H1 (cell line): ENCODE measurements at regions not wholly inside any gene's neighbourhood (a gene's known extent, or its start where the extent isn't known, plus 50 kb on each side); places are given as distances from the start of the nearest gene placed in this dataset.

Source experiments
- CTCF ChIA-PET: fragments of 300-600 bp; sonication (Branson Sonifier 250); formaldehyde crosslinking; loops from one replicate; lab custom pipeline; 2021; ENCODE audit not compliant: partially characterized antibody; lab: Charles Lee
- POLR2A ChIA-PET: fragments of 300-600 bp; sonication (Branson Sonifier 250); formaldehyde crosslinking; loops from one replicate; lab custom pipeline; 2021; ENCODE audit warnings: inconsistent platforms; ENCODE audit not compliant: partially characterized antibody; lab: Charles Lee
- DNase-seq, 2 experiments: peaks; one replicate each; pipeline versions ENCODE4 v3.0.0 to v3.0.0-alpha.2; 2010 to 2022; ENCODE audit warnings: low spot score in 2 of 2, low read depth in 1 of 2, mixed read lengths in 1 of 2
- FAIRE-seq: peaks from 2 replicates; lab custom pipeline; 2011; peaks lifted over from hg19 to GRCh38; lab: Jason Lieb, UNC
- H2AFZ ChIP-seq: 2 replicates; pipeline ENCODE4 v1.8.1; 2012; ENCODE audit warnings: low read length, inconsistent platforms
- H2AK5ac ChIP-seq: 2 replicates; pipeline ENCODE4 v1.6.1; 2013; ENCODE audit warnings: low read depth, low read length
- H2BK120ac ChIP-seq: replicated peaks from 2 replicates; pipeline ENCODE3; 2013; ENCODE audit warnings: low read depth, low read length, inconsistent platforms
- H2BK12ac ChIP-seq: 2 replicates; pipeline ENCODE4 v1.6.1; 2013; ENCODE audit warnings: low read depth, low read length
- H2BK15ac ChIP-seq: 2 replicates; pipeline ENCODE4 v1.6.1; 2013; ENCODE audit warnings: low read length
- H2BK20ac ChIP-seq: 2 replicates; pipeline ENCODE4 v1.6.1; 2013; ENCODE audit warnings: low read length
- H2BK5ac ChIP-seq: 2 replicates; pipeline ENCODE4 v1.6.1; 2013; ENCODE audit warnings: low read depth, low read length
- H3K14ac ChIP-seq: 2 replicates; pipeline ENCODE4 v1.6.1; 2013; ENCODE audit warnings: inconsistent platforms; ENCODE audit not compliant: insufficient read length
- H3K18ac ChIP-seq: 2 replicates; pipeline ENCODE4 v1.6.1; 2013; ENCODE audit warnings: low read length; ENCODE audit errors: extremely low read depth
- H3K23ac ChIP-seq: 2 replicates; pipeline ENCODE4 v1.6.1; 2013; ENCODE audit warnings: inconsistent platforms; ENCODE audit not compliant: insufficient read length
- H3K23me2 ChIP-seq: 2 replicates; pipeline ENCODE4 v1.6.1; 2013; ENCODE audit warnings: low read depth, low read length
- H3K27ac ChIP-seq: 2 replicates; pipeline ENCODE4 v1.6.1; 2011; ENCODE audit warnings: low read depth, low read length, inconsistent platforms
- H3K27me3 ChIP-seq, 4 experiments: replicated peaks in 1 of 4; 1 replicate in 1 of 4; 2 replicates in 3 of 4; pipeline versions ENCODE4 v1.6.1 to v1.8.1; 2011 to 2013; ENCODE audit warnings: low read length in 3 of 4, mild to moderate bottlenecking in 3 of 4, inconsistent platforms in 2 of 4, mixed read lengths in 2 of 4, moderate library complexity in 1 of 4; ENCODE audit not compliant: control insufficient read depth in 3 of 4, insufficient read depth in 3 of 4; ENCODE audit errors: extremely low read depth in 1 of 4
- H3K36me3 ChIP-seq, 4 experiments: 2 replicates each; pipeline versions ENCODE4 v1.6.1 to v1.8.1; 2011 to 2013; ENCODE audit warnings: mild to moderate bottlenecking in 4 of 4, low read length in 3 of 4, moderate library complexity in 2 of 4, control low read depth in 1 of 4, inconsistent platforms in 1 of 4; ENCODE audit not compliant: insufficient read depth in 4 of 4, control insufficient read depth in 2 of 4
- H3K4ac ChIP-seq: replicated peaks from 2 replicates; pipeline ENCODE3; 2013; ENCODE audit warnings: low read length, low read depth, mixed read lengths, inconsistent platforms; ENCODE audit not compliant: insufficient read length
- H3K4me1 ChIP-seq, 4 experiments: replicated peaks in 1 of 4; 1 replicate in 1 of 4; 2 replicates in 3 of 4; pipeline versions ENCODE4 v1.6.1 to v1.8.1; 2011 to 2013; ENCODE audit warnings: low read length in 3 of 4, inconsistent platforms in 2 of 4, mixed read lengths in 1 of 4; ENCODE audit not compliant: insufficient read depth in 4 of 4, control insufficient read depth in 3 of 4
- H3K4me2 ChIP-seq, 2 experiments: 2 replicates each; pipeline versions ENCODE4 v1.6.1 to v1.8.1; 2011 to 2013; ENCODE audit warnings: low read depth in 2 of 2, low read length in 2 of 2, control low read depth in 1 of 2, inconsistent platforms in 1 of 2, mild to moderate bottlenecking in 1 of 2; ENCODE audit not compliant: insufficient read depth in 1 of 2
- H3K4me3 ChIP-seq, 4 experiments: fragments of 200-600, 300-600 bp in 1 of 4; sonication (generic), shearing (Covaris generic), sonication (Bioruptor Twin) in 1 of 4; 2 replicates each; pipeline versions ENCODE4 v1.5.1 to v1.8.1; 2011 to 2016; ENCODE audit warnings: low read length in 4 of 4, low read depth in 3 of 4, control low read depth in 2 of 4, inconsistent platforms in 2 of 4, mild to moderate bottlenecking in 2 of 4, mixed read lengths in 1 of 4, moderate library complexity in 1 of 4; ENCODE audit not compliant: insufficient read depth in 2 of 4; ENCODE audit errors: extremely low read depth in 1 of 4
- H3K56ac ChIP-seq: replicated peaks from 2 replicates; pipeline ENCODE3; 2013; ENCODE audit warnings: low read depth, mild to moderate bottlenecking, mixed read lengths, low read length, inconsistent platforms; ENCODE audit not compliant: insufficient read length
- H3K79me1 ChIP-seq: 2 replicates; pipeline ENCODE4 v1.6.1; 2013; ENCODE audit warnings: low read depth, low read length, control low read depth
- H3K79me2 ChIP-seq, 2 experiments: 2 replicates each; pipeline versions ENCODE4 v1.6.1 to v1.8.1; 2012 to 2013; ENCODE audit warnings: low read length in 2 of 2, mild to moderate bottlenecking in 2 of 2, inconsistent platforms in 1 of 2; ENCODE audit not compliant: insufficient read depth in 2 of 2, control insufficient read depth in 1 of 2
- H3K9ac ChIP-seq, 4 experiments: replicated peaks in 1 of 4; 1 replicate in 1 of 4; 2 replicates in 3 of 4; pipeline versions ENCODE4 v1.6.1 to v1.8.1; 2011 to 2013; ENCODE audit warnings: low read depth in 3 of 4, low read length in 3 of 4, control low read depth in 2 of 4, mild to moderate bottlenecking in 2 of 4, moderate library complexity in 2 of 4, inconsistent platforms in 1 of 4; ENCODE audit errors: extremely low read depth in 1 of 4
- H3K9me3 ChIP-seq, 2 experiments: 2 replicates each; pipeline versions ENCODE4 v1.6.1 to v1.8.1; 2012 to 2013; ENCODE audit warnings: mild to moderate bottlenecking in 2 of 2, moderate library complexity in 2 of 2, control low read depth in 1 of 2, inconsistent platforms in 1 of 2, low read depth in 1 of 2, low read length in 1 of 2, mixed read lengths in 1 of 2; ENCODE audit not compliant: insufficient read depth in 2 of 2
- H4K20me1 ChIP-seq, 2 experiments: replicated peaks in 1 of 2; 2 replicates each; pipeline versions ENCODE3 to v1.8.1; 2011 to 2013; ENCODE audit warnings: inconsistent platforms in 2 of 2, low read length in 2 of 2, mild to moderate bottlenecking in 1 of 2; ENCODE audit not compliant: insufficient read depth in 2 of 2, control insufficient read depth in 1 of 2
- H4K5ac ChIP-seq: 2 replicates; pipeline ENCODE4 v1.6.1; 2013; ENCODE audit warnings: low read length, low read depth, mixed read lengths, inconsistent platforms; ENCODE audit not compliant: insufficient read length
- H4K8ac ChIP-seq: 2 replicates; pipeline ENCODE4 v1.8.0; 2013; ENCODE audit warnings: mild to moderate bottlenecking, moderate library complexity, low read length, inconsistent platforms; ENCODE audit not compliant: insufficient read depth; ENCODE audit errors: extremely low read depth
- H4K91ac ChIP-seq: replicated peaks from 2 replicates; pipeline ENCODE3; 2013; ENCODE audit warnings: low read length, mixed read lengths, inconsistent platforms; ENCODE audit not compliant: insufficient read length
- BRCA1 ChIP-seq: IDR thresholded peaks from 2 replicates; pipeline ENCODE4 v1.6.1; 2012; ENCODE audit warnings: low read depth, low read length, improper control_type of control experiment
- POU5F1 ChIP-seq: IDR thresholded peaks from 2 replicates; pipeline ENCODE4 v1.6.1; 2011; ENCODE audit warnings: low read depth, mild to moderate bottlenecking, low read length, moderate library complexity
- SIX5 ChIP-seq: IDR thresholded peaks from 2 replicates; pipeline ENCODE4 v1.6.1; 2011; ENCODE audit warnings: mild to moderate bottlenecking, low read depth, low read length
- TAF7 ChIP-seq: optimal IDR thresholded peaks from 2 replicates; pipeline ENCODE3; 2011; ENCODE audit warnings: low read depth, mild to moderate bottlenecking, inconsistent platforms, low read length, moderate library complexity, borderline replicate concordance
- WGBS, 2 experiments: shearing (Covaris generic) in 1 of 2; methylation state at CpG; one replicate each; pipeline versions ENCODE4 v1.1.6 to v1.1.7; 2013 to 2015; ENCODE audit warnings: low lambda C conversion rate in 2 of 2, mixed read lengths in 2 of 2, inconsistent platforms in 1 of 2, low coverage in 1 of 2, missing lambda C conversion rate in 1 of 2; ENCODE audit not compliant: insufficient replicate concordance in 2 of 2, insufficient coverage in 1 of 2, insufficient read length in 1 of 2; ENCODE audit errors: extremely low coverage in 1 of 2, missing lambda C conversion rate in 1 of 2; 5-methylcytosine and 5-hydroxymethylcytosine counted together

DNA sequence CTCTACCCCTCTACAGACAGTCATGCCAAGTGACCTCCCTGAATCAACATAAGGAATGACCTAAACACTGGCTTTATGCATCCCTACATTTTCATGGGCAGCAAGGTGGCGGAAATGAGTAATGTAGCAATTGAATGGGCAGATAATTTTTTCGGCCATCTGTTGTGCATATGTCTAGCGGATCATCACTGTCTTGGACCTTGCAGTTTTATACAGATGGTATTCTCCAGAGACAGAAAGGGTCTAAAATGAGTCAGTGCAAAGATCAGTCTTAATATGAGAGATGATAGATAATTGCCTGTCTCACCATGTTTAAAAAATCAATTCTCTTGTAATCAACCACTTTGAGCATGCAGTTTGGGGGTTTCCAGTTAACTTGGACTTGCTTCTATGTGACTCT lies 177.3 kb upstream of the DKK2 start:
- no peak overlapping the region for H2AK5ac ChIP-seq
- H4K5ac ChIP-seq: no peak overlapping the region
- H3K23ac ChIP-seq: no peak overlapping the region
- H3K4me3 ChIP-seq: no peak overlapping the region
- TF ChIP-seq POU5F1 (no peak), SIX5 (no peak), BRCA1 (no peak), TAF7 (no peak)
- H2BK12ac ChIP-seq: no peak overlapping the region
- FAIRE-seq: no peak
- POLR2A ChIA-PET: no interaction called here
- no peak overlapping the region for H4K91ac ChIP-seq
- H2BK15ac ChIP-seq: no peak overlapping the region
- no peak overlapping the region for H4K8ac ChIP-seq
- H2BK20ac ChIP-seq: no peak overlapping the region
- no peaks in the 10 kb centered on the region for H3K23me2 ChIP-seq
- no peak overlapping the region for H3K14ac ChIP-seq
- no peaks in the 10 kb centered on the region for H3K4me1 ChIP-seq
- H3K27me3 ChIP-seq: no peaks in the 10 kb centered on the region
- no peaks in the 10 kb centered on the region for H3K79me2 ChIP-seq
- no peak overlapping the region for H3K27ac ChIP-seq
- H3K79me1 ChIP-seq: no peaks in the 10 kb centered on the region
- H2BK5ac ChIP-seq: no peak overlapping the region
- CTCF ChIA-PET: no interaction called here
- H3K4ac ChIP-seq: no peak overlapping the region
- H2BK120ac ChIP-seq: no peak overlapping the region
- 94% methylated on average over 3 of the region's 3 CpGs; no CpG with 5 or more reads in 1 of the 2 experiments for WGBS, 2 experiments
- no peaks in the 10 kb centered on the region for H4K20me1 ChIP-seq
- DNase-seq: no peak
- H3K9ac ChIP-seq: no peak overlapping the region
- H3K56ac ChIP-seq: no peak overlapping the region
- H3K36me3 ChIP-seq: no peaks in the 10 kb centered on the region
- H3K9me3 ChIP-seq: no peaks in the 10 kb centered on the region
- no peak overlapping the region for H3K18ac ChIP-seq
- H2AFZ ChIP-seq: no peak overlapping the region
- no peak overlapping the region for H3K4me2 ChIP-seq
